ENCODE measurements at regions not wholly inside any gene's neighbourhood (a gene's known extent, or its start where the extent isn't known, plus 50 kb on each side); places are given as distances from the start of the nearest gene placed in this dataset.

DNA sequence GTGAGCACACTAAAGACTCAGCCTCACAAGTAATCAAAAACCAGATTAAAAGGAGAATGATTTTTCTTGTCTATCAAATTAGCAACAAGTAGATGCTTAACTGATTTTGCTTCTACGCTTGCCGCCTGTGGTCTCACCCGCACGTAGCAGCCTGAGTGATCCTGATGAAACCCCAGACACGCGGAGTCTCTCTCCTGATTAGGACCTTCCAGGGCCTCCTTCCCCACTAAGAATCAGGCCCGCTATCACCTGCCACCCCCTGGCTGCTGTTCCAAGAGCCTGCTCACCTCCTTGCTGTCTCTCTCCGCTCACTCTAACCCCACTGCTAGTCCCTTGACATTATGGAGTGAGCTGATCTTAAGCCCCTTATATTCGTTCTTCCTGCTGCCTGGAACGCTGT is 325.9 kb upstream of the NRP1 start:
- ChIA-PET POLR2A (ENCODE audit: partially characterized antibody) (no interaction called here), CTCF (ENCODE audit: partially characterized antibody) (no interaction called here)
- H3K23me2 ChIP-seq (ENCODE audit: low read depth, low read length) = no peaks in the 10 kb centered on the region; the same call in 1 of the 2 replicates
- peak overlapping the region; percentile 60; the same call in 1 of the 2 replicates for H3K18ac ChIP-seq (ENCODE audit: extremely low read depth, low read length)
- no peaks in the 10 kb centered on the region for H3K79me2 ChIP-seq (ENCODE audit: control insufficient read depth in 1 of 2, insufficient read depth in 2 of 2, low read length in 2 of 2)
- H3K56ac ChIP-seq (replicated peaks; ENCODE audit: insufficient read length, low read depth, low read length) = no peak overlapping the region
- H2AFZ ChIP-seq (ENCODE audit: low read length) = no peak overlapping the region
- FAIRE-seq (no peak), DNase-seq (ENCODE audit: low read depth in 1 of 2, low spot score in 2 of 2) (peak in 1 of 2 experiments; percentile 50)
- WGBS, 2 experiments (ENCODE audit: extremely low coverage in 1 of 2, insufficient coverage in 1 of 2, insufficient read length in 1 of 2, insufficient replicate concordance in 2 of 2, low coverage in 1 of 2, low lambda C conversion rate in 2 of 2, missing lambda C conversion rate in 1 of 2) = 84% methylated on average over 10 of the region's 10 CpGs; no CpG with 5 or more reads in 1 of the 2 experiments
- H3K36me3 ChIP-seq (ENCODE audit: control insufficient read depth in 2 of 4, insufficient read depth in 4 of 4, low read length in 3 of 4) = no peaks in the 10 kb centered on the region
- H2BK20ac ChIP-seq (ENCODE audit: low read length) = 0 out of 2 replicates have a peak overlapping the region, but pooled peaks have one; percentile 72
- 0 out of 2 replicates have a peak overlapping the region, but pooled peaks have one; percentile 30 for H2BK12ac ChIP-seq (ENCODE audit: low read depth, low read length)
- no peak overlapping the region for H4K8ac ChIP-seq (ENCODE audit: extremely low read depth, insufficient read depth, low read length)
- no peak overlapping the region for H3K14ac ChIP-seq (ENCODE audit: insufficient read length)
- H4K91ac ChIP-seq (replicated peaks; ENCODE audit: insufficient read length, low read length) = no peak overlapping the region
- peaks cover 0 to 4% (median 1%) of the 10 kb centered on the region in 4 experiments; a peak in 3 of 7 replicates for H3K4me1 ChIP-seq (replicated peaks in 1 of 4; ENCODE audit: control insufficient read depth in 3 of 4, insufficient read depth in 4 of 4, low read length in 3 of 4)
- no peak overlapping the region for H2AK5ac ChIP-seq (ENCODE audit: low read depth, low read length)
- H3K23ac ChIP-seq (ENCODE audit: insufficient read length) = no peak overlapping the region
- H3K4me2 ChIP-seq (ENCODE audit: insufficient read depth in 1 of 2, low read depth in 2 of 2, low read length in 2 of 2) = no peak overlapping the region; a peak in 1 of 4 replicates
- H4K20me1 ChIP-seq (replicated peaks in 1 of 2; ENCODE audit: control insufficient read depth in 1 of 2, insufficient read depth in 2 of 2, low read length in 2 of 2) = no peaks in the 10 kb centered on the region
- H3K27me3 ChIP-seq (replicated peaks in 1 of 4; ENCODE audit: control insufficient read depth in 3 of 4, extremely low read depth in 1 of 4, insufficient read depth in 3 of 4, low read length in 3 of 4) = no peaks in the 10 kb centered on the region
- H4K5ac ChIP-seq (ENCODE audit: insufficient read length, low read depth, low read length) = no peak overlapping the region
- no peak overlapping the region for H3K9ac ChIP-seq (replicated peaks in 1 of 4; ENCODE audit: extremely low read depth in 1 of 4, low read depth in 3 of 4, low read length in 3 of 4)
- no peaks in the 10 kb centered on the region; a peak in 1 of 4 replicates for H3K9me3 ChIP-seq (ENCODE audit: insufficient read depth in 2 of 2, low read depth in 1 of 2, low read length in 1 of 2)
- H2BK15ac ChIP-seq (ENCODE audit: low read length) = no peak overlapping the region
- H3K27ac ChIP-seq (ENCODE audit: low read depth, low read length) = no peak overlapping the region
- no peaks in the 10 kb centered on the region for H3K79me1 ChIP-seq (ENCODE audit: low read depth, low read length)
- peak in 1 of 2 experiments; percentile 46; a peak in 1 of 3 replicates for TF ChIP-seq EP300 (IDR thresholded peaks at IDR 0.05; ENCODE audit: borderline replicate concordance in 1 of 2, low read depth in 2 of 2, low read length in 2 of 2)
- TF ChIP-seq RAD21 (IDR thresholded peaks at IDR 0.05 in 1 of 2, conservative IDR thresholded peaks at IDR 0.05 in 1 of 2; ENCODE audit: low read depth in 2 of 2, low read length in 2 of 2) = peak in 1 of 2 experiments; percentile 2; a peak in 1 of 4 replicates
- TF ChIP-seq SP2 (IDR thresholded peaks at IDR 0.05; ENCODE audit: low read length) = no peak
- TF ChIP-seq JUND (IDR thresholded peaks at IDR 0.05; ENCODE audit: low read length) = no peak
- H3K4me3 ChIP-seq (ENCODE audit: extremely low read depth in 1 of 4, insufficient read depth in 2 of 4, low read depth in 3 of 4, low read length in 4 of 4) = no peak overlapping the region
- H2BK120ac ChIP-seq (replicated peaks; ENCODE audit: low read depth, low read length) = no peak overlapping the region
- peak overlapping the region; percentile 52; the same call in 1 of the 2 replicates for H2BK5ac ChIP-seq (ENCODE audit: low read depth, low read length)
- H3K4ac ChIP-seq (replicated peaks; ENCODE audit: insufficient read length, low read depth, low read length) = no peak overlapping the region

Data from H1 (cell line).